HL-60 (cell line): ENCODE measurements at regions not wholly inside any gene's neighbourhood (a gene's known extent, or its start where the extent isn't known, plus 50 kb on each side); places are given as distances from the start of the nearest gene placed in this dataset.

Source experiments
- DNase-seq, 2 experiments: peaks; one replicate each; pipeline ENCODE4 v3.0.0-alpha.2; 2010 to 2020; ENCODE audit warnings: low read depth in 1 of 2, low spot score in 1 of 2
- H3K27ac ChIP-seq: fragments of 250-450 bp; sonication (Bioruptor Pico); replicated peaks from 2 replicates; pipeline ENCODE4 v1.5.1; 2020; ENCODE audit warnings: mild to moderate bottlenecking, moderate library complexity
- H3K27me3 ChIP-seq: fragments of 250-450 bp; sonication (Bioruptor Pico); 2 replicates; pipeline ENCODE4 v1.5.1; 2021; ENCODE audit warnings: mild to moderate bottlenecking, moderate library complexity; ENCODE audit not compliant: insufficient read depth, poor library complexity, severe bottlenecking
- H3K4me3 ChIP-seq: replicated peaks from 2 replicates; pipeline ENCODE4 v1.5.1; 2011; ENCODE audit warnings: mild to moderate bottlenecking, control low read depth, low read length; ENCODE audit not compliant: insufficient read depth
- GABPA ChIP-seq: IDR thresholded peaks from 2 replicates; pipeline ENCODE4 v1.6.1; 2012; ENCODE audit warnings: low read depth
- POLR2AphosphoS5 ChIP-seq: IDR thresholded peaks from 2 replicates; pipeline ENCODE4 v1.6.1; 2012; ENCODE audit warnings: low read depth
- SPI1 ChIP-seq: IDR thresholded peaks from 2 replicates; pipeline ENCODE4 v1.6.1; 2012; ENCODE audit warnings: low read depth, mild to moderate bottlenecking, borderline replicate concordance
- TF ChIP-seq, protein P1 (sequence below): IDR thresholded peaks from one replicate; pipeline ENCODE4 v1.5.1; 2011; ENCODE audit warnings: low read length, control low read depth, inconsistent platforms; ENCODE audit not compliant: insufficient read depth
- TF ChIP-seq, protein P2 (sequence below): IDR thresholded peaks from 2 replicates; pipeline ENCODE4 v1.6.1; 2012; ENCODE audit warnings: low read depth; ENCODE audit not compliant: insufficient replicate concordance

DNA sequence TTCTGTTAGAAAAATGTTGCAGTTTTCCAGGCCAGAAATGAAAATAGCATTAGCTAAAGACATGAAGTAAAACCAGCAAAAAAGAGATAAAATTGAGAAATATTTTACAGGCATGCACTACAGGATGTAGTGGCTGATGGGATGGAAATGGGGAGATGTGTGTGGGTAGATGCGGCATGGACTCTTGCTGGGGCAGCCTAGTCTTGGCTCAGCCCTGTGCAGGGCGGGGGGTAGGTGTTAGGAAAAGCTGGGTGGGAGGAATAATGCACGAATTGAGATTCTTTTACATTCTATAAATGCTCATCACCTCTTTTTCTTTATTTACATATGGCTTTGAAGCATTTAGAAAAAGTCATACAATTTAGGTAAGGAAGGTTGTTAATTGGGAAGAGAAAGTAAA is 334.2 kb downstream of the NUP35 start:
- H3K27ac ChIP-seq: no peak overlapping the region
- H3K4me3 ChIP-seq: no peak overlapping the region
- no peaks in the 10 kb centered on the region for H3K27me3 ChIP-seq
- TF ChIP-seq SPI1 (no peak), GABPA (no peak), POLR2AphosphoS5 (no peak)
- TF ChIP-seq, protein P1, sequence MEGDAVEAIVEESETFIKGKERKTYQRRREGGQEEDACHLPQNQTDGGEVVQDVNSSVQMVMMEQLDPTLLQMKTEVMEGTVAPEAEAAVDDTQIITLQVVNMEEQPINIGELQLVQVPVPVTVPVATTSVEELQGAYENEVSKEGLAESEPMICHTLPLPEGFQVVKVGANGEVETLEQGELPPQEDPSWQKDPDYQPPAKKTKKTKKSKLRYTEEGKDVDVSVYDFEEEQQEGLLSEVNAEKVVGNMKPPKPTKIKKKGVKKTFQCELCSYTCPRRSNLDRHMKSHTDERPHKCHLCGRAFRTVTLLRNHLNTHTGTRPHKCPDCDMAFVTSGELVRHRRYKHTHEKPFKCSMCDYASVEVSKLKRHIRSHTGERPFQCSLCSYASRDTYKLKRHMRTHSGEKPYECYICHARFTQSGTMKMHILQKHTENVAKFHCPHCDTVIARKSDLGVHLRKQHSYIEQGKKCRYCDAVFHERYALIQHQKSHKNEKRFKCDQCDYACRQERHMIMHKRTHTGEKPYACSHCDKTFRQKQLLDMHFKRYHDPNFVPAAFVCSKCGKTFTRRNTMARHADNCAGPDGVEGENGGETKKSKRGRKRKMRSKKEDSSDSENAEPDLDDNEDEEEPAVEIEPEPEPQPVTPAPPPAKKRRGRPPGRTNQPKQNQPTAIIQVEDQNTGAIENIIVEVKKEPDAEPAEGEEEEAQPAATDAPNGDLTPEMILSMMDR: no peak
- TF ChIP-seq, protein P2, sequence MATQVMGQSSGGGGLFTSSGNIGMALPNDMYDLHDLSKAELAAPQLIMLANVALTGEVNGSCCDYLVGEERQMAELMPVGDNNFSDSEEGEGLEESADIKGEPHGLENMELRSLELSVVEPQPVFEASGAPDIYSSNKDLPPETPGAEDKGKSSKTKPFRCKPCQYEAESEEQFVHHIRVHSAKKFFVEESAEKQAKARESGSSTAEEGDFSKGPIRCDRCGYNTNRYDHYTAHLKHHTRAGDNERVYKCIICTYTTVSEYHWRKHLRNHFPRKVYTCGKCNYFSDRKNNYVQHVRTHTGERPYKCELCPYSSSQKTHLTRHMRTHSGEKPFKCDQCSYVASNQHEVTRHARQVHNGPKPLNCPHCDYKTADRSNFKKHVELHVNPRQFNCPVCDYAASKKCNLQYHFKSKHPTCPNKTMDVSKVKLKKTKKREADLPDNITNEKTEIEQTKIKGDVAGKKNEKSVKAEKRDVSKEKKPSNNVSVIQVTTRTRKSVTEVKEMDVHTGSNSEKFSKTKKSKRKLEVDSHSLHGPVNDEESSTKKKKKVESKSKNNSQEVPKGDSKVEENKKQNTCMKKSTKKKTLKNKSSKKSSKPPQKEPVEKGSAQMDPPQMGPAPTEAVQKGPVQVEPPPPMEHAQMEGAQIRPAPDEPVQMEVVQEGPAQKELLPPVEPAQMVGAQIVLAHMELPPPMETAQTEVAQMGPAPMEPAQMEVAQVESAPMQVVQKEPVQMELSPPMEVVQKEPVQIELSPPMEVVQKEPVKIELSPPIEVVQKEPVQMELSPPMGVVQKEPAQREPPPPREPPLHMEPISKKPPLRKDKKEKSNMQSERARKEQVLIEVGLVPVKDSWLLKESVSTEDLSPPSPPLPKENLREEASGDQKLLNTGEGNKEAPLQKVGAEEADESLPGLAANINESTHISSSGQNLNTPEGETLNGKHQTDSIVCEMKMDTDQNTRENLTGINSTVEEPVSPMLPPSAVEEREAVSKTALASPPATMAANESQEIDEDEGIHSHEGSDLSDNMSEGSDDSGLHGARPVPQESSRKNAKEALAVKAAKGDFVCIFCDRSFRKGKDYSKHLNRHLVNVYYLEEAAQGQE: no peak
- DNase-seq: no peak

GRCh38 chr2:183459466-183459865 is 335.2 kb downstream of the NUP35 start:
- DNase-seq: no peak
- H3K27ac ChIP-seq: no peak overlapping the region
- TF ChIP-seq SPI1: no peak
- no peak for TF ChIP-seq GABPA
- TF ChIP-seq POLR2AphosphoS5: no peak
- TF ChIP-seq, protein P2: no peak
- TF ChIP-seq, protein P1: no peak
- H3K4me3 ChIP-seq: no peak overlapping the region
- H3K27me3 ChIP-seq: no peaks in the 10 kb centered on the region

DNA sequence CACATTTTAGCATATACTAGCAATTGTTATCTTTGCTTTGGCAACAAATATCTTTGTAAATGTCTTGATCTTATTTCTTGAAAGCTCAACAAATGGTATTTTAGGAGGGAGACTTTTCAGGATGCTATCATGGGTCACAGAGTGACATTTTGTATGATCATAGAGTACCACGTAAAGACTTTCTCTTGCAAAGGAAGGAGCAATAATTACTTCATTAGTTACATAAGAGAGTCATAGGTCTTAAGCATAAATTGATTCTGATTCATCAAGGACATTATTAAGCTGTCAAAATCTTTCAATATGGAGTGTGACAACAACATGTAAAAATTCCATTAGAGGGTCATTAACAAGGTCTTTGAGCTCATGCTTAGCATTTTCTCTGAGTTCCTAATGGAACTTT is 339.6 kb downstream of the NUP35 start:
- TF ChIP-seq POLR2AphosphoS5: no peak
- TF ChIP-seq GABPA: no peak
- TF ChIP-seq SPI1: no peak
- TF ChIP-seq, protein P2: no peak
- TF ChIP-seq, protein P1: no peak
- Histone ChIP-seq H3K4me3 (no peak overlapping the region), H3K27me3 (no peaks in the 10 kb centered on the region), H3K27ac (no peak overlapping the region)
- DNase-seq: no peak
